ENCODE measurements at regions not wholly inside any gene's neighbourhood (a gene's known extent, or its start where the extent isn't known, plus 50 kb on each side); places are given as distances from the start of the nearest gene placed in this dataset.

DNA sequence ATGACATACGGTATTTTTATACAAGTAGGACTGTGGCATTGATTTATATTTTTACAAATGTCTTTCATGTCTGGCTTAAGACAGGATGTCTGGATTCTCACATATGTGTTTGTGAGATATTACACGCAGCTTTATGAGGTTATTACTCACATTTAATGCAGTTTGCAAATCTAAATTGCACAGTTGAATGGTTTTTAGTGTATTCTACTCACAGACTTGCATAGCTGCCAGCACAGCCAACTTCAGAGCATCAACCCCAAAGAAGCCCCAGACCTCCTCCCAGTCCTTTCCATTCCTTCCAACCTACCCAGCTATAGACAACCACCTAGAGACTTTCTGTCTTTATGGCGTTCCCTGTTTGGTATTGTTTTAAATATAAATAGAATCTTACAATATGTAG is 193.8 kb upstream of the SHH start:
- DNase-seq (no peak), ATAC-seq (no peak)
- no peak overlapping the region for H3K4me3 ChIP-seq
- no peak overlapping the region for H3K27ac ChIP-seq
- no peaks in the 10 kb centered on the region for H3K27me3 ChIP-seq
- in situ Hi-C loops (cut with MboI; ENCODE audit: low sequenced_read_pairs in 4 of 4) (no loop called here), intact Hi-C loops (cut with DNase I; ENCODE audit: low total_unique reads) (no loop called here)
- H3K9me3 ChIP-seq, result no peaks in the 10 kb centered on the region
- no peaks in the 10 kb centered on the region for H3K4me1 ChIP-seq
- no peaks in the 10 kb centered on the region for H3K36me3 ChIP-seq
- no peak for TF ChIP-seq POLR2A (IDR thresholded peaks at IDR 0.05)
- TF ChIP-seq, protein P1, sequence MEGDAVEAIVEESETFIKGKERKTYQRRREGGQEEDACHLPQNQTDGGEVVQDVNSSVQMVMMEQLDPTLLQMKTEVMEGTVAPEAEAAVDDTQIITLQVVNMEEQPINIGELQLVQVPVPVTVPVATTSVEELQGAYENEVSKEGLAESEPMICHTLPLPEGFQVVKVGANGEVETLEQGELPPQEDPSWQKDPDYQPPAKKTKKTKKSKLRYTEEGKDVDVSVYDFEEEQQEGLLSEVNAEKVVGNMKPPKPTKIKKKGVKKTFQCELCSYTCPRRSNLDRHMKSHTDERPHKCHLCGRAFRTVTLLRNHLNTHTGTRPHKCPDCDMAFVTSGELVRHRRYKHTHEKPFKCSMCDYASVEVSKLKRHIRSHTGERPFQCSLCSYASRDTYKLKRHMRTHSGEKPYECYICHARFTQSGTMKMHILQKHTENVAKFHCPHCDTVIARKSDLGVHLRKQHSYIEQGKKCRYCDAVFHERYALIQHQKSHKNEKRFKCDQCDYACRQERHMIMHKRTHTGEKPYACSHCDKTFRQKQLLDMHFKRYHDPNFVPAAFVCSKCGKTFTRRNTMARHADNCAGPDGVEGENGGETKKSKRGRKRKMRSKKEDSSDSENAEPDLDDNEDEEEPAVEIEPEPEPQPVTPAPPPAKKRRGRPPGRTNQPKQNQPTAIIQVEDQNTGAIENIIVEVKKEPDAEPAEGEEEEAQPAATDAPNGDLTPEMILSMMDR (IDR thresholded peaks at IDR 0.05 in 4 of 5, conservative IDR thresholded peaks at IDR 0.05 in 1 of 5), result no peak

DNA sequence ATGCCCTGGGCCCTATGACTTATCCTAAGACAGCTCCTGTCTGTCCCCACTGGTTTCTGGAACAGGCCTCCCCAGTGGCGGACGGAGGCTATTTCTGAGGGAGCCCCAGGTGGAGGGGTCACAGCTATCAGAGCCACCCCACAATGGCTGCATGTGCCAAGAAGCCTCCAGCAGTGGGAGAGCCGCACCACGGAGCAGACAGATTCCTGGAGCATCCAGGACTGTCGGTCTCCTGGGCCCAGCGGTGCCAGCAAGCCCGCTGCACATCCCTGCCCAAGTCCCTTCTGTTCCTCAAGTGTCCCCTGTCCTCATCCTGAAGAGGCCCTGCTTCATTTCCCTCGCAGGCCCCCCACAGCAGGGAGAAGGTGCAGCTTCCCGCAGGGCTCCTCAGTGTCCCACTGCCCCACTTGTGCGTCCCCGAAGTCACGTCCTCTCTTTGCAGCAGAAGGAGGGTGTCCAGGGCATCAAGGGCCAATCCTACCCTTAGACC is 193.0 kb upstream of the SHH start:
- ATAC-seq, result no peak
- Histone ChIP-seq H3K4me3 (no peak overlapping the region), H3K4me1 (no peaks in the 10 kb centered on the region), H3K36me3 (no peaks in the 10 kb centered on the region), H3K27ac (no peak overlapping the region), H3K9me3 (no peaks in the 10 kb centered on the region), H3K27me3 (no peaks in the 10 kb centered on the region)
- intact Hi-C loops (cut with DNase I; ENCODE audit: low total_unique reads) (no loop called here), in situ Hi-C loops (cut with MboI; ENCODE audit: low sequenced_read_pairs in 4 of 4) (no loop called here)
- TF ChIP-seq, protein P1 (IDR thresholded peaks at IDR 0.05 in 4 of 5, conservative IDR thresholded peaks at IDR 0.05 in 1 of 5), result no peak
- no peak for TF ChIP-seq POLR2A (IDR thresholded peaks at IDR 0.05)
- no peak for DNase-seq

DNA sequence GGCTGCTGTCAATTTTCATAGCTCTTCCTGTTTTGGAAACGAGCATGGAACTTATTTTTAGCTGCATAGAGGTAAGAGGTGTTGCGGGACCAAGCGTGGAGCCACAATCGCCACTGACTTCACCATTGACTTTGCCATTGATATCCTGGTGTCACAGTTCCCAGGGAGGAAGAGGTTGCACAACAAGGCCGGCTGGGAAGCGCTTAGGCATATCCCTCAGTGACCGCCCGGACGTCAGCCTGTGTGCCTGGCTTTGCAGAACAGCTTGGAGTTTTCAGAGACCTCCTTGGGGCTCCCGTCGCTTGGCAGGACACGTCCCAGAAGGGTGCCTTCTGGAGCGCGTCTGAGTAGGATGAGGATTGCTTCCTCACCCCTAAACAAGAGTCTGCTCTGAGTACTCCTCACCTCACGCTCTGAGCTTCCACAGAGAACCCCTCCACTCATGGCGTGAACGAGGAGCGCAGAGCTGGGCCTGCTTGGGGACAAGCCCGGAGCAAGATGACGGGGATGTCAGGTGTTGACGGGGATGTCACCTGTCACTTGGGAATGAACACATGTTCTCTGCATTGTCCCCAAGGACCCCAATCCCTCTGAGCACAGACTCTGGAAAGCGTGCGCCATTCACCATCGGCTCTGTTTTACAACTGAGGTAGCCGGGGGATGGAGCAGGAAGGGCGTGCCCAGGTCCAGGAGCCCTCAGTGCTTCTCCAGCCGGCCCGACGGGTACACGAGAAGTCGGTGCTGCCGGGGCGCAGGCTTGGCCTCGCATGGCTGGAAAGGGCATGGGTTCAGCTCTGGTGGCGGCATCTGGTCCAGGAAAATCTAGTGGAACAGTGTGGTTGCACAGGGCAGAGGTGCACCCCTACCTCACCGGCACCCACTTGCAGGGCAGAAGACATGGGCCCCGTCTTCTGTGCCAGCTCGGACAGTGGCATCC is 192.3 kb upstream of the SHH start:
- H3K27ac ChIP-seq, result no peak overlapping the region
- H3K27me3 ChIP-seq, result no peaks in the 10 kb centered on the region
- in situ Hi-C loops (cut with MboI; ENCODE audit: low sequenced_read_pairs in 4 of 4) (no loop called here), intact Hi-C loops (cut with DNase I; ENCODE audit: low total_unique reads) (no loop called here)
- H3K36me3 ChIP-seq, result no peaks in the 10 kb centered on the region
- DNase-seq, result no peak
- ATAC-seq, result no peak
- no peaks in the 10 kb centered on the region for H3K9me3 ChIP-seq
- no peak overlapping the region for H3K4me3 ChIP-seq
- TF ChIP-seq, protein P1 (IDR thresholded peaks at IDR 0.05 in 4 of 5, conservative IDR thresholded peaks at IDR 0.05 in 1 of 5), result no peak
- TF ChIP-seq POLR2A (IDR thresholded peaks at IDR 0.05), result no peak
- no peaks in the 10 kb centered on the region for H3K4me1 ChIP-seq

DNA sequence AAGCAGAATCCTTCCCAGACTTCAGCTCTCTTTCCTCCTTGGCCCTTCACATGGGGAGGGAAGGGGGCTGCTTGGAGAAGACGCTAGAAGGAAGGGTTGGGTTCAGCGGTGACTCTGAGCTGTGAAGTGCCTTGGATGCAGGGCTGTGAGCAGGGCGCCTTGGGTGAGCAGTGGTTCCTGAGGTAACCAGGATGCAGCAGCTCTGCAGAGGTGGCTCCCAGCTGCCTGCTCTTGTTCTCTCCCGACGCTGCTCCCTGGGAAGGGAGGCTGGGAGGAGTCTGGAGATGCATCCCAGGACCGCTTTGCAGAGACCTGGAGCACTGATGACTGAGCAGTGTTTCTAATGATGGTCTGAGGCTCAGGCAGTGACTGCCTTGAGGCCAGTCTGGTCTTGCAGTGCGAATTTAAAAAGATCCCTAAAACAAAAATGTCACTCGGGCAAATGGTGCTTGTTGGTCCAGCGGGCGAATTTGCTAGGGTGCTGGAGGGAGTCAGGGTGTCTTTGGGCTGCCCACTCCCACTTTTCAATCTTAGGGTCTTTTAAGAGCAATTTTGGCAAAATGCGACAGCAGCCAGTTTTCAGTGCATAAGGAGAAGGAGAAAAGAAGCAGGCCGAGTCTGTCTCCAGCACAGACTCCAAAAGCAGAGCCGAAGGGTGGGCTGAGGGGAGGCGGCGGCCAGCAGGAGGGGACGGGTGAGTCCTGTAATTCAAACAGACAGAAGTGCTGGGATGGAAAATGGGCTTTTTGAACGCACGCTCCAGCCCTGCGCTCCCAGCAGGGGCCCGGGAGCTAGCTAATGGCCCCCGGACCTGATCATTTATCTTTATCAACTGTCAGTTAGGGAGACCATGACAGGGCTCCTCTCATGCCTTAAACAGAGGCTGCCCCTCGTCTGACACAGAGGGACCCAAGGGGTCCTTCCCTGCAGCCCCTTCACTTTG is 191.2 kb upstream of the SHH start:
- no peaks in the 10 kb centered on the region for H3K4me1 ChIP-seq
- H3K4me3 ChIP-seq, result no peak overlapping the region
- DNase-seq (no peak), ATAC-seq (no peak)
- no peaks in the 10 kb centered on the region for H3K9me3 ChIP-seq
- in situ Hi-C loops (cut with MboI; ENCODE audit: low sequenced_read_pairs in 4 of 4), result no loop called here
- intact Hi-C loops (cut with DNase I; ENCODE audit: low total_unique reads), result no loop called here
- H3K27ac ChIP-seq, result no peak overlapping the region
- H3K27me3 ChIP-seq, result no peaks in the 10 kb centered on the region
- TF ChIP-seq, protein P1 (IDR thresholded peaks at IDR 0.05 in 4 of 5, conservative IDR thresholded peaks at IDR 0.05 in 1 of 5), result no peak
- TF ChIP-seq POLR2A (IDR thresholded peaks at IDR 0.05), result no peak
- H3K36me3 ChIP-seq, result no peaks in the 10 kb centered on the region

Data from gastrocnemius medialis (tissue), 4 donors.